ENCODE measurements at regions not wholly inside any gene's neighbourhood (a gene's known extent, or its start where the extent isn't known, plus 50 kb on each side); places are given as distances from the start of the nearest gene placed in this dataset.

DNA sequence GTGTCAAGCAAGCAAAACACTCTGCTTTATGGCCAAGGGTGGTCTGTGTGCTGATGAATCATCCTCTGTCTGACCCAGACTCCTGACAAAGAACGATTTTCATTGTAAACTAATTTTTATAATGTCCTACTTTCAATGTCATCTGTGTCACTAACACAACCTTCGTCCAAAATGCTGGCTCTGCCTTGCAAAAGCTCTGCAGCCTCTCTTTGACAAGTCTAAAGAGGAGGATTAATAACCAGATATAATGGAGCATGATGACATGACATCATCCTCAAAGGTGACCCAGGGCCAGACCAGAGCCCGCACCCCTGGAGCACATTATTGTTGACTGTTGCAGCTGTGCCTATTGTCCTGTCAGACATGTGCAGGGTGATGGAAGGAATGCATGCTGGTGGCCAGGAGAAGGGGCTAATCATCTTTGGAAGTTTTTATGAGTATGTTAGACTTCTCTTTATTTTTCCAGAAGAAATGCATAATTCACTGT, 589.4 kb downstream of the NR2F1-AS1 start:
- Histone ChIP-seq H3K4me1 (no peaks in the 10 kb centered on the region), H3K27ac (no peak overlapping the region), H3K4me3 (no peak overlapping the region), H3K36me3 (no peaks in the 10 kb centered on the region), H3K27me3 (no peaks in the 10 kb centered on the region), H3K9me3 (no peaks in the 10 kb centered on the region)
- TF ChIP-seq POLR2A (IDR thresholded peaks at IDR 0.05), result no peak
- TF ChIP-seq, protein P1, sequence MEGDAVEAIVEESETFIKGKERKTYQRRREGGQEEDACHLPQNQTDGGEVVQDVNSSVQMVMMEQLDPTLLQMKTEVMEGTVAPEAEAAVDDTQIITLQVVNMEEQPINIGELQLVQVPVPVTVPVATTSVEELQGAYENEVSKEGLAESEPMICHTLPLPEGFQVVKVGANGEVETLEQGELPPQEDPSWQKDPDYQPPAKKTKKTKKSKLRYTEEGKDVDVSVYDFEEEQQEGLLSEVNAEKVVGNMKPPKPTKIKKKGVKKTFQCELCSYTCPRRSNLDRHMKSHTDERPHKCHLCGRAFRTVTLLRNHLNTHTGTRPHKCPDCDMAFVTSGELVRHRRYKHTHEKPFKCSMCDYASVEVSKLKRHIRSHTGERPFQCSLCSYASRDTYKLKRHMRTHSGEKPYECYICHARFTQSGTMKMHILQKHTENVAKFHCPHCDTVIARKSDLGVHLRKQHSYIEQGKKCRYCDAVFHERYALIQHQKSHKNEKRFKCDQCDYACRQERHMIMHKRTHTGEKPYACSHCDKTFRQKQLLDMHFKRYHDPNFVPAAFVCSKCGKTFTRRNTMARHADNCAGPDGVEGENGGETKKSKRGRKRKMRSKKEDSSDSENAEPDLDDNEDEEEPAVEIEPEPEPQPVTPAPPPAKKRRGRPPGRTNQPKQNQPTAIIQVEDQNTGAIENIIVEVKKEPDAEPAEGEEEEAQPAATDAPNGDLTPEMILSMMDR (IDR thresholded peaks at IDR 0.05 in 4 of 5, conservative IDR thresholded peaks at IDR 0.05 in 1 of 5), result no peak
- DNase-seq (no peak), ATAC-seq (no peak)
- in situ Hi-C loops (cut with MboI; ENCODE audit: low sequenced_read_pairs in 4 of 4) (no loop called here), intact Hi-C loops (cut with DNase I; ENCODE audit: low total_unique reads) (no loop called here)

DNA sequence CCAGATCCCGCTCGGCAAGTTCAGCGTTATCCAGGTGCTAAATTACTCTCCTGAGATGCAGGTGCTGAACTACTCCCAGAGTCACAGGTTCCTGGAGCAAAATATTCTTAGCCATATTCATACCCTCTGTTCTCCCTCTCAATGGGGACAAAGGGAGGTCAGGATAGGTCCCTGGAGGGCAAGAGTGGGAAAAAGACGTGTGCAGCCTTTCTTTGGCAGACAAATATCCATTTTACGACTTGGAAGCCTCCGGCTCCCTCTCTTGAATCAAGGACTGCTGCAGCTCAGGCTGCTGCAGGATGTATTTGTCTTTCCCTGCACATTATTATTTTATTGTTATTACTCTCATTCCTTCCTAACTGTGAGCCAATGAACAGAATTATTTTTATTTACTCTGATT, 590.2 kb downstream of the NR2F1-AS1 start:
- in situ Hi-C loops (cut with MboI; ENCODE audit: low sequenced_read_pairs in 4 of 4) (no loop called here), intact Hi-C loops (cut with DNase I; ENCODE audit: low total_unique reads) (no loop called here)
- no peaks in the 10 kb centered on the region for H3K4me1 ChIP-seq
- H3K36me3 ChIP-seq, result no peaks in the 10 kb centered on the region
- no peak for DNase-seq
- H3K27ac ChIP-seq, result no peak overlapping the region
- no peaks in the 10 kb centered on the region for H3K27me3 ChIP-seq
- TF ChIP-seq, protein P1 (IDR thresholded peaks at IDR 0.05 in 4 of 5, conservative IDR thresholded peaks at IDR 0.05 in 1 of 5), result no peak
- TF ChIP-seq POLR2A (IDR thresholded peaks at IDR 0.05), result no peak
- H3K9me3 ChIP-seq, result no peaks in the 10 kb centered on the region
- ATAC-seq, result no peak
- no peak overlapping the region for H3K4me3 ChIP-seq

DNA sequence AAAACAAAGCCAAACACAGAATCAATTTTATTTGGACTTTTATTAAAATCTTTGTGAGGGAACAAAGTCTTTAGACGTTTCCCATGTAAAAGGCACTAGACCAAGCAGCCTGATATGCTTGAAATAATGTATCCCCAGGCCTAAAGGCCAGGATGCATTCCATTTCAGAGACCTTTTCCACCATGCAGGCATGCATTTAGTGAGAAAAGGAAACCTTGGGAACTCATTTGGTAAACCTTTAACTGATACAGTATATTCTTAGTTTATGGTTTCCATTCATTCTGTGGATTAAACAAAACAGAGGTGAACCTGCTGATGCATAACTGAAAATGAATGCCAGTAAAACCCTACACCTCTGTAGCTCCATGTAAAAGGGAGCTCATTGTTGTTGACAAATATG, 600.0 kb downstream of the NR2F1-AS1 start:
- Histone ChIP-seq H3K9me3 (no peaks in the 10 kb centered on the region), H3K36me3 (no peaks in the 10 kb centered on the region), H3K4me3 (no peak overlapping the region), H3K27ac (no peak overlapping the region), H3K27me3 (no peaks in the 10 kb centered on the region), H3K4me1 (no peaks in the 10 kb centered on the region)
- ATAC-seq (no peak), DNase-seq (no peak)
- intact Hi-C loops (cut with DNase I; ENCODE audit: low total_unique reads), result no loop called here
- TF ChIP-seq, protein P1 (IDR thresholded peaks at IDR 0.05 in 4 of 5, conservative IDR thresholded peaks at IDR 0.05 in 1 of 5), result no peak
- no peak for TF ChIP-seq POLR2A (IDR thresholded peaks at IDR 0.05)
- in situ Hi-C loops (cut with MboI; ENCODE audit: low sequenced_read_pairs in 4 of 4), result no loop called here

DNA sequence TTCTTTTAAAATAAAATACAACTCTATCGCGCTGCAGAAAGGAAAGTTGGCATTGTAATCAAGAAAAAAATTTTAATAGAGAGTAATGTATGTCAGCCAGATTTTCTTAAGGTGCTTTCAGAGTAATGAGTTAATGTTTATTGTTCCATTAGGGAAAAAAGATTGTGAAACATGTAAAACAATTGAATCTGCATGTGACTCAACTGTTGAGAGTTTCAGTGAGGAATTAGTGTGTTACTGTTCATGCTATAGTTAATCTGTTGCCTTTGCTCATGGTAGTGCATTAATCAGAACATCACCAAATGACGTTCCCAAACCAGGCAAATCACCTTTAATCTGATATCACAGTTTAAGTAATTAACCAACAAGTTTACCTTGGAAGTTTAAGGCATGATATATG, 600.5 kb downstream of the NR2F1-AS1 start:
- intact Hi-C loops (cut with DNase I; ENCODE audit: low total_unique reads), result no loop called here
- DNase-seq (no peak), ATAC-seq (no peak)
- Histone ChIP-seq H3K36me3 (no peaks in the 10 kb centered on the region), H3K4me3 (no peak overlapping the region), H3K9me3 (no peaks in the 10 kb centered on the region), H3K27ac (no peak overlapping the region), H3K27me3 (no peaks in the 10 kb centered on the region), H3K4me1 (no peaks in the 10 kb centered on the region)
- no peak for TF ChIP-seq POLR2A (IDR thresholded peaks at IDR 0.05)
- TF ChIP-seq, protein P1 (IDR thresholded peaks at IDR 0.05 in 4 of 5, conservative IDR thresholded peaks at IDR 0.05 in 1 of 5), result no peak
- in situ Hi-C loops (cut with MboI; ENCODE audit: low sequenced_read_pairs in 4 of 4), result no loop called here

DNA sequence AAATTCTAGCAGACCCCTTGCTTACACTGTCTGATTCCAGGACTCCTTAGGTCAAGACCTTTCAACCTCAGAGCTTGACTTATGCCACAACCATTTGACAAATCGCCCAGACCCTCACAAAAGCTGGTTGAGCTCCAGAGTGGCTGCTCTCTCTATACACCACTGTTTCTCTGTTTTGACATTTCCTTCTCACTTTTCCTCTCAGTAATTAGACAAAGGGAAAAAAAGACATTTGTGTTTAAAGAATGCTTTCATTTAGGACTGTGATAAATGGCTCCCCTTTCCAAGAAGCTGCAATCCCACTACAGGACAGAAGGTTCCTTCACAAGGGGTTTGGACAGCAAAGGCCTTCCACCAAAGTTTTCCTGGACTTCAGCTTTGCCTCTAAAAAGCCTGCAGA, 601.3 kb downstream of the NR2F1-AS1 start:
- Histone ChIP-seq H3K27me3 (no peaks in the 10 kb centered on the region), H3K4me1 (no peaks in the 10 kb centered on the region), H3K36me3 (no peaks in the 10 kb centered on the region), H3K4me3 (no peak overlapping the region), H3K9me3 (no peaks in the 10 kb centered on the region), H3K27ac (no peak overlapping the region)
- ATAC-seq, result no peak
- DNase-seq, result no peak
- intact Hi-C loops (cut with DNase I; ENCODE audit: low total_unique reads), result no loop called here
- TF ChIP-seq POLR2A (IDR thresholded peaks at IDR 0.05), result no peak
- TF ChIP-seq, protein P1 (IDR thresholded peaks at IDR 0.05 in 4 of 5, conservative IDR thresholded peaks at IDR 0.05 in 1 of 5), result no peak
- in situ Hi-C loops (cut with MboI; ENCODE audit: low sequenced_read_pairs in 4 of 4), result no loop called here
